Neuron (in vitro differentiated cells): ENCODE measurements at regions not wholly inside any gene's neighbourhood (a gene's known extent, or its start where the extent isn't known, plus 50 kb on each side); places are given as distances from the start of the nearest gene placed in this dataset.
"Not testable (repeated sequence)": the region's sequence is repeated elsewhere in the genome, so short reads cannot be mapped to it uniquely, and the experiment has no call there.

Experiments
- H2AFZ ChIP-seq: one replicate; pipeline ENCODE4 v1.6.1; 2013; ENCODE audit warnings: low read depth, mild to moderate bottlenecking, inconsistent platforms, low read length, moderate library complexity
- H3K27me3 ChIP-seq: one replicate; pipeline ENCODE4 v1.6.1; 2013; ENCODE audit warnings: low read length; ENCODE audit not compliant: insufficient read depth
- H3K36me3 ChIP-seq: one replicate; pipeline ENCODE4 v1.6.1; 2013; ENCODE audit warnings: low read length; ENCODE audit not compliant: insufficient read depth
- H3K4me1 ChIP-seq: one replicate; pipeline ENCODE4 v1.6.1; 2013; ENCODE audit warnings: low read length; ENCODE audit not compliant: insufficient read depth
- H3K4me3 ChIP-seq: 2 replicates; pipeline ENCODE4 v1.5.1; 2013; ENCODE audit warnings: mild to moderate bottlenecking, low read length, moderate library complexity
- H3K9me3 ChIP-seq: one replicate; pipeline ENCODE4 v1.6.1; 2013; ENCODE audit warnings: low read length

DNA sequence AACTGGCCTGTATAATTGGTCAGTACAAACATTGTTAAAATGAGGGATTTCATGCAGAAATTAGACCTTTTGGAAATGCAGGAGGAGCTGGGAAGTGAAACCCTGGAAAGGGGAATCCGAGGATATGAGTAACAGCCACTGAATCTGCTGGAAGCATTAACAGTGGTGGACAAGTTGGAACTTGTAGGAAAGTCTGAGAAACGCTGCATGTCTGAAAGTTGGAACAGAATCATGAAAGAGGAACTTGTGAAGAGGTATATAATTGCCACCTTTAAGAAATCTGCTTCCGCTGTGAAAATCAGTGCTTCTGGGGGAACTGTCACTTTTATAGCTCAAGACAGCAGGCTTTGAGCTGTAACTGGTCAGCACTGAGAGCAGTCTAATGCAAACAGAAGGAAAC is 716.5 kb upstream of the PRR20A start:
- no peaks in the 10 kb centered on the region for H3K36me3 ChIP-seq
- no peaks in the 10 kb centered on the region for H3K9me3 ChIP-seq
- H2AFZ ChIP-seq = no peak overlapping the region
- no peaks in the 10 kb centered on the region for H3K4me1 ChIP-seq
- H3K27me3 ChIP-seq = no peaks in the 10 kb centered on the region
- H3K4me3 ChIP-seq = no peak overlapping the region

DNA sequence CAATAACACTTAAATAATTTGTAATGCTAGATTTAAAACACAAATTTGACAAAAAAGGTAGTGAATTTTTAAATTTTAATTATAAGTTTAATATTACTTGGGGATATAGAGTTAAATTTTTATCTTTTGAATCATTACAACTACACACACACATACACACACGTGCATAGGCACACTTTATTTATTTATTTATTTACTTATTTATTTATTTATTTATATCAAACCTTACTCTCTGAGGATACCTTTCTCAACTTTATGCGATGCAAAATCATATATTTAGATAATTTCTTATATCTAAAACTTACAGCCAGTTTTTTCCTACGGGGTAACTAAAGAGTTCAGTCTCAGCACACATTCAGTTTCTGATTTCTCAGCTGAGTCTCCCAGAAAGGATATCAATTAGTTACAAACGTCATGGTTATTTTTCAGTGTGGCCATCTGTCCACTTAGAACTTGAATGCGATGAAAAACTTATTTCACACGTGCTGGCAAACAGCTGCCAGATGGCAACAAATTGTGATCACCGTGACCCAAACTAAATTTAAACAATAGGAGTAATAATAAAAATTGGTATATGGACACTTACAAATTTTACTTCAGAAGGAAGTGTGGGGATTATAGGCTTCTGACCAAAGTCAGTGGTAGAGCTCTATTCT is 683.1 kb upstream of the PRR20A start:
- Histone ChIP-seq H3K9me3 (no peaks in the 10 kb centered on the region), H2AFZ (no peak overlapping the region), H3K36me3 (no peaks in the 10 kb centered on the region), H3K27me3 (no peaks in the 10 kb centered on the region), H3K4me1 (no peaks in the 10 kb centered on the region), H3K4me3 (no peak overlapping the region)

DNA sequence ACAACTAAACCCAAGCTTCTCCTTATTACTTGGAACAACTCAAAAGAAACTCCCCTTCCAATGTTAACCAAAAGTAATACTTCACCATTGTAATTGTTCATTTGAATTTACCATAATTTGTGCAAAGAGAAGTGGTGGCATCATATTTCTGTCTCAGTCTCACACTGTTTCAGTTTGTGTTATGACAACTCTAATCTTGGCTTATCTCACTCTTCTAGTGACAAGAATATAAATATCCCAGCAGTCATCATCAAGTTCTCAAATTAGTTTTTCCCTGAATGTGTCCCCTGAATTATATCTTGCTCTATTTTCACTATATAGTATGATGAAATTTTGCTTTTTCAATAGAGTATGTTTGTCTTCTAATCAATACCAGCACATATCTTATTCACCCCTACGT is 681.4 kb upstream of the PRR20A start:
- no peaks in the 10 kb centered on the region for H3K4me1 ChIP-seq
- no peak overlapping the region for H2AFZ ChIP-seq
- no peaks in the 10 kb centered on the region for H3K36me3 ChIP-seq
- H3K9me3 ChIP-seq = no peaks in the 10 kb centered on the region
- no peak overlapping the region for H3K4me3 ChIP-seq
- no peaks in the 10 kb centered on the region for H3K27me3 ChIP-seq

DNA sequence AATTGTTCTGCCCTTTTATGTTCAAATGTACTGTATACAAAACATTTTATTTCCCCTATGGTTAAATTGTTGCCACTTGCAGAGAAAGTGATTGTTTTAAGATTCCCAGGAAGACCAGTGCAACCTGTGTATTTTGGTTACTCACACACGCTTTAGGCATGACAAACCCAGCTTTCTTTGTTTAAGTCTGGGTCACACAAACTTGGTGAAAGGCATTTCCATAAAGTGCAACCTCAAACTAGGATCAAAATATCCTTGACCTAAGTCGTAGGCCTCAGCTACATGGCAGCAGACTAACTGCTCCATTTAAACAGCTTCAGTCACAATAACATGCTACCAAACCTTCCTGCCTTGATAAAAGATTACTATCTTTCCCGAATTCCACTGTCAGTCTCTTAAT is 639.0 kb upstream of the PRR20A start:
- no peak overlapping the region for H3K4me3 ChIP-seq
- no peak overlapping the region for H2AFZ ChIP-seq
- no peaks in the 10 kb centered on the region for H3K4me1 ChIP-seq
- H3K27me3 ChIP-seq = no peaks in the 10 kb centered on the region
- no peaks in the 10 kb centered on the region for H3K9me3 ChIP-seq
- no peaks in the 10 kb centered on the region for H3K36me3 ChIP-seq

DNA sequence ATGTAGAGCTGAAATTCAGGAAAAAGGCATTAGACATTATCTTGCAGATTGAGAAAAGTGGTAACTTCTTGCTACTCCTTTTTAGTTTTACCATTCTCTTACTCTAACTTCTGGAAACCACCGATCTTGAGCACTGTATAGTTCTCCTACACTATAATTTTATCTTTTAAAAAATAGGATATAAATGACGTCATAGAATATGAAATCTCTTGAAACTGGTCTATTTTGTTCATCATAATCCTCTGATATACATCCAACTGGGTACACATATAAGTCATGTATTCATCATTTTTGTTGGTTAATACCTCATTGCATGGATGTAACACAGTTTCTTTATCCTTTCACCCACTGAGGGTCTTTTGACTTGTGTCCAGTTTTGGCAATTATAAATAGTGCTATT is 629.9 kb upstream of the PRR20A start:
- Histone ChIP-seq H2AFZ (no peak overlapping the region), H3K4me3 (no peak overlapping the region), H3K4me1 (no peaks in the 10 kb centered on the region), H3K27me3 (no peaks in the 10 kb centered on the region), H3K36me3 (no peaks in the 10 kb centered on the region), H3K9me3 (no peaks in the 10 kb centered on the region)

DNA sequence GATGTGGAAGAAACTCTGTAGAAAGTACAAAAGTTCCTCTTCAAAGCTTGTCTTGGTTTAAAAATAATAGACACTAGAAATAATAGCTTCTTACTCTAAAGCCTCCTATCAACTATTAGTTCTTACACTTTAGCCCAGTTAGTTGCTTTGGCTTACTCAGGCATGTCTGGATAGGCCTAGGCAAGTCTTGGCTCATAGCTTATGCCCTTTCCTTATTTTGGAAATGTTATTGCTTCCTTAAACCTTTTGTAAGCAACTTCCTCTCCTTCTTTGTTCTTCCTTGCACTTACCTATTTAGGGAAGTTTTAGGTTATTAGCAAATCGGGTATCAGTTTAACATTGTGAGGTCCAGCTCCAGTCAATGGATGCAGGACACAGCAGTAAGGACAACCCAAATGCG is 628.4 kb upstream of the PRR20A start:
- not testable (repeated sequence) for H3K9me3 ChIP-seq, H3K4me3 ChIP-seq, H2AFZ ChIP-seq, H3K36me3 ChIP-seq, H3K27me3 ChIP-seq, H3K4me1 ChIP-seq

DNA sequence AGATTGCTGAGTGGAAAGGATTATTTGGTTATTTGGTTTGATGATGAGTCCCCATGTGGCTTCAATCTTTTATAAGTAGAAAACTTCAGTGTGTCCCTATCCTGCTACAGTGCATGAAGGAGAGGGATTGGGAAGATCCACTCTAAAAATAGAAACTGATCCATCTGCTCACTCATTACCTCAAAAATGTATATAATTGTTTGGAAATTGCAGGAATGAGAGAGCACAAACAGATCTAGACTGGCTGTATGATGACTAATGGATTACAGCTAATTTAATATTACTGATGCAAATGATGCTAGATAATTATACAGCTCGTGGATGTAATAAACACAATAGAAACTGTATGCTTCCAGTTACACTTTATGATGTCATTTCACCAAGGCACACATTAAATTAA is 625.3 kb upstream of the PRR20A start:
- Histone ChIP-seq H3K4me3 (no peak overlapping the region), H3K27me3 (no peaks in the 10 kb centered on the region), H2AFZ (no peak overlapping the region), H3K9me3 (no peaks in the 10 kb centered on the region), H3K36me3 (no peaks in the 10 kb centered on the region), H3K4me1 (no peaks in the 10 kb centered on the region)

DNA sequence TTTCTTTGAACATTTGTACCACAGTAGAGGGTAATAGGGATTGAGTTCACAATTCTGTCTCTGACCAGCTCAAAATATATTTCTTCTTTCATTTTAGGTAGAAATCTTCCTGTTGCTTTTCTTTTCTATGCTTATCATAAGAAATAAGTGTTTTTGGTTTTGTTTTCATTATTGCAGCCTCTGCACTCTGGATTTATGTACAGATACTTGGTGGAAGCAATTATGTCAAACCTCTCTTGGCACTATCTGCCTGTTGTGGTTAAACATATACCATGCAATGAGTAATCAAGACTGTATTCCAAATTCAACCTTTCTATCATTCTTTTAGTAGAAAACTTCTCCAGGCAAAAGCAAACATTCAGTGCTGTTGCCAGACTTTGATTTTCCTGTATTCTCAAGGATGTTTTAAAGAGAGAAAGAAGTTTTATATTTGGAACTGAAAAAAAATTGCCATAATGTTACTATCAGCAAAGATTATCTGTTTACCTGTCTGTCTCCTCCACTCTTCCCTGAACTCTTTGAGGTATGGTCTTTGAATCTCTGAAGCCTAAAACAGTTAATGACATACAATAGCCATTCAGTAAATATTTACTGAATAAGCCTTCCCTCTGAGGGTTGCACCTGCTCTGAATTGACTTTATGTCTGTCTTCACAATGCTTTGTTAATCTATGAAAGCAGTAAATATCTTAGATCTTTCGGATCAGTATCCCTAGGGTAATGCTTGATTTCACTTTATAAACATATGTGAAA is 612.5 kb upstream of the PRR20A start:
- Histone ChIP-seq H3K4me3 (no peak overlapping the region), H2AFZ (no peak overlapping the region), H3K9me3 (peaks cover 2% of the 10 kb centered on the region), H3K27me3 (no peaks in the 10 kb centered on the region), H3K36me3 (no peaks in the 10 kb centered on the region), H3K4me1 (peaks cover 3% of the 10 kb centered on the region)

DNA sequence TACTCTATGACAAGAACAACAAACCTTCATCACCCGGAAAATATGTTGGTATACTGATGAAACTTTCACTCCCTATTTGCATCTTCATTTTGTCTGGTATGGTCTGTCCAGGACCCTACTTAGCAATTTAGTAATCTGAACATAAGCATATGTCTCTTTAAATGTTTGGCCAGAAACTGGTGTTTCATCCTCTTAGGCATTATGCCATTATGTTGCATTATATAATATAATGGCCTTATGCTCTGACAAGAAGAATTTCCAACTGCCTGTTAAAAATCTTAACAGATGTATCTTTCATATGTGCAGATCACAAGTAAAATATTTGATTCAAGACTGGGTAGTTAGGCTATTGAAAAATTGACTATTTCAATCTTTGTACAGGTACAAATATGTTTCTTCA is 610.6 kb upstream of the PRR20A start:
- no peak overlapping the region for H3K4me3 ChIP-seq
- peaks cover 3% of the 10 kb centered on the region for H3K4me1 ChIP-seq
- no peak overlapping the region for H2AFZ ChIP-seq
- no peaks in the 10 kb centered on the region for H3K36me3 ChIP-seq
- H3K9me3 ChIP-seq = no peaks in the 10 kb centered on the region
- H3K27me3 ChIP-seq = no peaks in the 10 kb centered on the region

DNA sequence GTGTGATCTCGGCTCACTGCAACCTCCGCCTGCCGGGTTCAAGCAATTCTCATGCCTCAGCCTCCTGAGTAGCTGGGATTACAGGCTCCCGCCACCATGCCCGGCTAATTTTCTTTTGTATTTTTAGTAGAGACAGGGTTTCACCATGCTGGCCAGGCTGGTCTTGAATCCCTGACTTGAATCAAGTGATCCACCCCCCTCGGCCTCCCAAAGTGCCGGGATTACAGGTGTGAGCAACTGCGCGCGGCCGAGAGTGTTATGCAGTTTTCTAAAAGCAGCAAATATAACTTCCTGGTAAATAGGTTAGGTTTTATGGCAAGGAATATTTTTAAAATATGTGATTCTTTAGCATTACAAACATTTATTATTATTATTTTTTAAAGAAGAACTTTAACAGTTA is 592.8 kb upstream of the PRR20A start:
- H3K9me3 ChIP-seq, H3K4me3 ChIP-seq, H3K27me3 ChIP-seq, H3K36me3 ChIP-seq, H3K4me1 ChIP-seq, H2AFZ ChIP-seq: not testable (repeated sequence)

DNA sequence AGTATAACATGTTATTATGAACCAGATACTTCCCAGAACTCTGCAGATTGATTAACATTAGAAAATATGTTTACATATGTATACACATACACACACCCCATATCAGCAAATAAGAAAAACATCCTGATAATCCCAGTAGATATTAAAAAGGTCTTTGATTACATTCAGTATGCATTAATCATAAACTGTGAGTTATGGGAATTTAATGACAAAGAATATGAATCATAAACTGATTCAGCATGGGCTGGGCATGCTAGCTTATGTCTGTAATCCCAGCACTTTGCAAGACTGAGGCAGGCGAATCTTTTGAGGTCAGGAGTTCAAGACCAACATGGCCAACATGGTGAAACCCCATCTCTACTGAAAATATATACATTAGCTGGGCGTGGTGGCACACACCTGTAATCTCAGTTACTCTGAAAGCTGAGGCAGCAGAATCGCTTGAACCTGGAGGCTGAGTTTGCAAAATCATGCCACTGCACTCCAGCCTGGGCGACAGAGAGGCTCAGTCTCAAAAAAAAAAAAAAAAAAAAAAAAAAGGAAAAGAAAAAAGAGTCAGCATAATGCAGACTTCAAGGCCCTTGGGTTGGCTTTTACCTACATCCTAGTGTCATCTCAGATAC is 581.9 kb upstream of the PRR20A start:
- no peaks in the 10 kb centered on the region for H3K27me3 ChIP-seq
- H3K36me3 ChIP-seq = no peaks in the 10 kb centered on the region
- H3K4me3 ChIP-seq = no peak overlapping the region
- no peaks in the 10 kb centered on the region for H3K9me3 ChIP-seq
- no peak overlapping the region for H2AFZ ChIP-seq
- peaks cover 9% of the 10 kb centered on the region for H3K4me1 ChIP-seq

DNA sequence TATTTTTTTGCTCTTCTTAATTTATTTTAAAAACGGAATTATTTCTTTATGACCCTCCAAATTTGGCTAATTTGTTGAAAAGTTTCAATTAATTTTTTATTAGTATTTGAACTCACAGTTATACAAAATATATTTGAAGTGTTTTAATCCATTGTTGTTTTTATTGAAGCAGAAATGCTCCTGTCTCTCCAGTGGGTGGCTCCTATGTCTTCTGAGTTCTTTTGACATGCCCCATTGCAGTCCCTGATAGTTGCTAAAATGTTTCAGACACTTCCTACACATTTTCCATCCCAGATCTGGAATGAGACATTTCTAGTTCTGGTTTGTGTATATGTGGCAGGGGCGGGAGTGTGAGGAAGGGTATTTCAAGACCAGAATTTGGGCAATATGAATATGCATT is 579.4 kb upstream of the PRR20A start:
- Histone ChIP-seq H2AFZ (no peak overlapping the region), H3K4me1 (peaks cover 9% of the 10 kb centered on the region), H3K4me3 (no peak overlapping the region), H3K9me3 (no peaks in the 10 kb centered on the region), H3K27me3 (no peaks in the 10 kb centered on the region), H3K36me3 (no peaks in the 10 kb centered on the region)

DNA sequence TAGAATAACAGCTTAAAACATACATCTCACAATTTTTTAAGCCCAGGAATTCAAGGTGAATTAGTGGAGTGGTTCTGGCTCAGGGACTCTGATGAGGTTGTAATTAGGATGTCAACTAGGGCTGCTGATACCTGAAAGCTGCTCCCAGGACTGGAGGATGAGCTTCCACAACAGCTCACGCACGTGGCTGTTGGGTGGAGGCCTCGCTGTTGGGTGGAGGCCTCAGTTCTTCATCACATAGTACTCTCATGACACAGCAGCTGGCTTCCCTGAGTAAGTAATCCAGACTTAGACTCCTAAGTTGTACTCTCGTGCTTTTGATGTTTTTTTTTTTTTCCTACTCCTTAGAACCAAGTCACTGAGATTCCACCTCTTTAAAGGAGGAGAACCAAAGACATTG is 577.1 kb upstream of the PRR20A start:
- H2AFZ ChIP-seq = no peak overlapping the region

More for the DNA sequence above, 577.1 kb upstream of the PRR20A start:
- H3K9me3 ChIP-seq = no peaks in the 10 kb centered on the region
- H3K27me3 ChIP-seq = no peaks in the 10 kb centered on the region
- peaks cover 9% of the 10 kb centered on the region for H3K4me1 ChIP-seq
- no peaks in the 10 kb centered on the region for H3K36me3 ChIP-seq
- H3K4me3 ChIP-seq = no peak overlapping the region
